Smooth muscle cell (in vitro differentiated cells): ENCODE measurements at regions not wholly inside any gene's neighbourhood (a gene's known extent, or its start where the extent isn't known, plus 50 kb on each side); places are given as distances from the start of the nearest gene placed in this dataset.

Source experiments
- DNase-seq: peaks from one replicate; lab custom pipeline; 2025; ENCODE audit not compliant: unreplicated experiment; lab: John Stamatoyannopoulos, UW
- H2AFZ ChIP-seq: fragments of 200-600 bp; sonication (generic); 2 replicates; pipeline ENCODE4 v1.6.0; 2016; ENCODE audit warnings: antibody characterized with exemption, low read depth, mild to moderate bottlenecking
- H3F3A ChIP-seq: fragments of 200-600 bp; sonication (generic); 2 replicates; pipeline ENCODE4 v1.6.0; 2017; ENCODE audit warnings: antibody characterized with exemption, low read depth
- H3K27ac ChIP-seq: fragments of 200-600 bp; sonication (generic); 2 replicates; pipeline ENCODE4 v1.5.1; 2016; ENCODE audit warnings: low read depth, mild to moderate bottlenecking
- H3K27me3 ChIP-seq: fragments of 200-600 bp; sonication (generic); 2 replicates; pipeline ENCODE4 v1.6.1; 2016; ENCODE audit warnings: low read depth, mild to moderate bottlenecking
- H3K36me3 ChIP-seq: fragments of 200-600 bp; sonication (generic); 2 replicates; pipeline ENCODE4 v1.5.1; 2016; ENCODE audit warnings: low read depth
- H3K4me1 ChIP-seq: fragments of 200-600 bp; sonication (generic); 2 replicates; pipeline ENCODE4 v1.5.1; 2016; ENCODE audit warnings: low read depth
- H3K4me2 ChIP-seq: fragments of 200-600 bp; sonication (generic); 2 replicates; pipeline ENCODE4 v1.6.0; 2016; ENCODE audit warnings: mild to moderate bottlenecking
- H3K4me3 ChIP-seq: fragments of 200-600 bp; sonication (generic); 2 replicates; pipeline ENCODE4 v1.5.1; 2016; ENCODE audit warnings: mild to moderate bottlenecking
- H3K79me2 ChIP-seq: fragments of 200-600 bp; sonication (generic); 2 replicates; pipeline ENCODE4 v1.6.0; 2016; ENCODE audit warnings: low read depth, mild to moderate bottlenecking
- H3K9ac ChIP-seq: fragments of 200-600 bp; sonication (generic); 2 replicates; pipeline ENCODE4 v1.6.0; 2016; ENCODE audit warnings: low read depth
- H3K9me3 ChIP-seq: fragments of 200-600 bp; sonication (generic); replicated peaks from 2 replicates; pipeline ENCODE4 v1.5.1; 2016; ENCODE audit warnings: low read depth
- H4K20me1 ChIP-seq: fragments of 200-600 bp; sonication (generic); 2 replicates; pipeline ENCODE4 v1.6.0; 2016; ENCODE audit warnings: low read depth
- WGBS: methylation state at CpG from one replicate; pipeline ENCODE4 v1.1.7; 2016; ENCODE audit warnings: low lambda C conversion rate; 5-methylcytosine and 5-hydroxymethylcytosine counted together
- TF ChIP-seq, protein P1 (sequence below): fragments of 200-600 bp; sonication (generic); IDR thresholded peaks from 2 replicates; pipeline ENCODE4 v1.5.1; 2017; ENCODE audit warnings: borderline replicate concordance, mild to moderate bottlenecking, antibody characterized with exemption; ENCODE audit not compliant: insufficient read depth, poor library complexity, severe bottlenecking

DNA sequence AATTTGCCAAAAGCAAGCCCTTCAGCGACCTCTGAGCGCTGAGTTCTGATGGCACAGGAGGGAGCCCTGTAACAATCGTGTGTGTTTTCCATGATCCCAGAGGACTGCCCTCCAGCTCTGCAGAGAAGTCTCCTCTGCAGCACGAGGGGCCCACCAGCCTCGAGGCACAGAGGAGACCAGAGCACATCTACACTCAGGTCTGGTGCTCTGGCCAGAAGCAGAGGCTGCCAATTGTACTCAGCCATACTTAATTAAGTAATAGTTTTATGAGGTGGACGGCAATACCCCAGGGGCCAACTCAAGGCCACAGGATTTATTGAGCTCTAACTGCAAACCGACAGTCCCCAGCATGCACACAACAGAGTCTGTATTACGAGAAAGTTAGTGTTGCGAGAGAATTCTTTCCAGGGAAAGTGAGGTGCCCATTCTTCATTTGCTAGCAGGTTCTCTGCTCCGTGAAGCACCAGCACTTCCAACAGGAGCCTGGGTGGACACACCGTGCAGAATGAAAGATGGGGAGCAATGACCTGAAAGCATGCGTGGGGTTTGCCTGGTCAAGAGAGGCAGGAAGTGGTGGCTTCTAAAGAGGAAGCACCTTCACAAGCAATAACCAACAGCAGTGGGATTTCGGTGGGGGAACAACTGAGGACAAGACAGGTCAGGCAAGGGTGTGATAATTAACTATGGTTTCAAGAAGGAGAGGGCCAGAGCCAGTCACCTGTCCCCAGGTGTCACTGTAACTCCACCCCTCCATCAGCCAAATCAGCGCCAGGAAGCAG, 92.8 kb upstream of the FOXC1 start:
- Histone ChIP-seq H3K4me3 (no peak overlapping the region), H4K20me1 (no peaks in the 10 kb centered on the region), H3K27ac (no peak overlapping the region), H3K36me3 (no peaks in the 10 kb centered on the region), H2AFZ (no peak overlapping the region), H3K27me3 (peaks cover 4% of the 10 kb centered on the region), H3K4me2 (no peak overlapping the region), H3K79me2 (no peaks in the 10 kb centered on the region), H3K9ac (no peak overlapping the region), H3F3A (no peaks in the 10 kb centered on the region), H3K9me3 (no peaks in the 10 kb centered on the region), H3K4me1 (no peaks in the 10 kb centered on the region)
- no peak for DNase-seq
- TF ChIP-seq, protein P1, sequence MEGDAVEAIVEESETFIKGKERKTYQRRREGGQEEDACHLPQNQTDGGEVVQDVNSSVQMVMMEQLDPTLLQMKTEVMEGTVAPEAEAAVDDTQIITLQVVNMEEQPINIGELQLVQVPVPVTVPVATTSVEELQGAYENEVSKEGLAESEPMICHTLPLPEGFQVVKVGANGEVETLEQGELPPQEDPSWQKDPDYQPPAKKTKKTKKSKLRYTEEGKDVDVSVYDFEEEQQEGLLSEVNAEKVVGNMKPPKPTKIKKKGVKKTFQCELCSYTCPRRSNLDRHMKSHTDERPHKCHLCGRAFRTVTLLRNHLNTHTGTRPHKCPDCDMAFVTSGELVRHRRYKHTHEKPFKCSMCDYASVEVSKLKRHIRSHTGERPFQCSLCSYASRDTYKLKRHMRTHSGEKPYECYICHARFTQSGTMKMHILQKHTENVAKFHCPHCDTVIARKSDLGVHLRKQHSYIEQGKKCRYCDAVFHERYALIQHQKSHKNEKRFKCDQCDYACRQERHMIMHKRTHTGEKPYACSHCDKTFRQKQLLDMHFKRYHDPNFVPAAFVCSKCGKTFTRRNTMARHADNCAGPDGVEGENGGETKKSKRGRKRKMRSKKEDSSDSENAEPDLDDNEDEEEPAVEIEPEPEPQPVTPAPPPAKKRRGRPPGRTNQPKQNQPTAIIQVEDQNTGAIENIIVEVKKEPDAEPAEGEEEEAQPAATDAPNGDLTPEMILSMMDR: no peak
- WGBS: 73% methylated on average over 14 of the region's 14 CpGs

DNA sequence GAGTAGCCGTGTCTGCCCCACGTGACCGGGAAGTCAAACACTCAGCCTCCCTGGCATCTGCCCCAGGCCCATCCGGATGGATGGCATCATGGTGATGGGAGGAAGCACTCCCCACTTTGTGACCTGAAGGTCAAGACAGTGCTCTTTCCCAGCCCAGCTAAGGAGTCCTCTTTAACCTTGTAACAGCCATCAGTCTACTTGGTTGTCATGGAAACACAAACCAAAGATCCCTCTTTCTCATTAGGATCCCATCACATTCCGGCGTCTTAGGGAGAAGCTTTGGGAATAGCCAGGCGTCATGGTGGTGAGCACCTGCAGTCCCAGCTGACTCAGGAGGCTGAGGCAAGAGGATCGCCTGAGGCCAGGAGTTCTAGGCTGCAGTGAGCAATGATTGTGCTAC, 90.9 kb upstream of the FOXC1 start:
- H3K9ac ChIP-seq: no peak overlapping the region
- TF ChIP-seq, protein P1: no peak
- no peaks in the 10 kb centered on the region for H3K36me3 ChIP-seq
- peaks cover 20% of the 10 kb centered on the region for H3K27me3 ChIP-seq
- no peak overlapping the region for H3K27ac ChIP-seq
- no peaks in the 10 kb centered on the region for H3K4me1 ChIP-seq
- H3F3A ChIP-seq: no peaks in the 10 kb centered on the region
- no peak overlapping the region for H3K4me3 ChIP-seq
- no peaks in the 10 kb centered on the region for H3K79me2 ChIP-seq
- H4K20me1 ChIP-seq: no peaks in the 10 kb centered on the region
- DNase-seq: no peak
- H2AFZ ChIP-seq: no peak overlapping the region
- 93% methylated on average over 8 of the region's 8 CpGs for WGBS
- no peaks in the 10 kb centered on the region for H3K9me3 ChIP-seq
- no peak overlapping the region for H3K4me2 ChIP-seq

DNA sequence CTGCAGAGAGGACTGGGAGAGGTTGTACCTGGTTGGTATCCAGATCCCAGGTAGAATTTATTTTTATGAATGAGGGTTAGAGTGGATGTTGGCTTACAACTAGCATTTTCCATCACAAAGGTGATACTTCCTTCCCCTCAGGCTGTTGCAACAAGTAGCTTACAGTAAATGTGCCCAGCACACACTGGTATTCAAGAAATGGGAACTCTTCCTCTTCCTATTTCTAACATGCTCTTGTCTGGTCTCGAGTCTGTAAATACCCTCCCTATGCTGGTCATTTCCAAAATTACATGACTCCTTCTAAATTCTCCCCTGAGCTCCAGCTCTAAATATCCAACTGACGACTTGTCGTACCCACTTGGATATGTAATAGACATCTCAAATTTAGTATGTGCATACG, 90.1 kb upstream of the FOXC1 start:
- Histone ChIP-seq H2AFZ (no peak overlapping the region), H4K20me1 (no peaks in the 10 kb centered on the region), H3K36me3 (no peaks in the 10 kb centered on the region), H3K9ac (no peak overlapping the region), H3K4me1 (no peaks in the 10 kb centered on the region), H3F3A (no peaks in the 10 kb centered on the region), H3K27me3 (peaks cover 21% of the 10 kb centered on the region), H3K4me3 (no peak overlapping the region), H3K4me2 (no peak overlapping the region), H3K79me2 (no peaks in the 10 kb centered on the region), H3K9me3 (no peaks in the 10 kb centered on the region), H3K27ac (no peak overlapping the region)
- WGBS: 65% methylated on average over 4 of the region's 4 CpGs
- TF ChIP-seq, protein P1: no peak
- no peak for DNase-seq

DNA sequence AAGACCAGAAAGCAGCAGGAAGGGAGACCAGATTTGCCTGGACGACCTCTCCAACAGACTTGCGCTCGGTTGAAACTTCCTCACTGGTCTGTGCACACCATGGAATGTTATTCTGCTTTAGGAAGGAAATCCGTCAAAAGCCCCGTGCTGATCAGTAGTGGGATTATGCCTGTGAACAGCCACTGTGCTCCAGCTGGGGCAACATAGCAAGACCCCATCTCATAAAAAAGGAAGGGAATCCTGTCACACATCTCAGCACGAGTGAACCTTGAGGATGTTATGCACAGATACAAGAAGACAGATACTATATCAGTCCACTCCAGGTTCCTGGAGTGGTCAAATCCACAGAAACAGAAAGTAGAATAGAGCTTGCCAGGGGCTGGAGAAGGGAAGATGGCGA, 86.9 kb upstream of the FOXC1 start:
- 77% methylated on average over 7 of the region's 7 CpGs for WGBS
- DNase-seq: no peak
- Histone ChIP-seq H4K20me1 (no peaks in the 10 kb centered on the region), H3K9ac (no peak overlapping the region), H3K4me3 (no peak overlapping the region), H3K36me3 (no peaks in the 10 kb centered on the region), H3K27ac (no peak overlapping the region), H3K79me2 (no peaks in the 10 kb centered on the region), H3F3A (no peaks in the 10 kb centered on the region), H3K27me3 (peaks cover 21% of the 10 kb centered on the region), H3K9me3 (no peaks in the 10 kb centered on the region), H3K4me1 (peaks cover 13% of the 10 kb centered on the region), H3K4me2 (no peak overlapping the region), H2AFZ (no peak overlapping the region)
- TF ChIP-seq, protein P1: no peak
